ENCODE measurements at regions not wholly inside any gene's neighbourhood (a gene's known extent, or its start where the extent isn't known, plus 50 kb on each side); places are given as distances from the start of the nearest gene placed in this dataset.

DNA sequence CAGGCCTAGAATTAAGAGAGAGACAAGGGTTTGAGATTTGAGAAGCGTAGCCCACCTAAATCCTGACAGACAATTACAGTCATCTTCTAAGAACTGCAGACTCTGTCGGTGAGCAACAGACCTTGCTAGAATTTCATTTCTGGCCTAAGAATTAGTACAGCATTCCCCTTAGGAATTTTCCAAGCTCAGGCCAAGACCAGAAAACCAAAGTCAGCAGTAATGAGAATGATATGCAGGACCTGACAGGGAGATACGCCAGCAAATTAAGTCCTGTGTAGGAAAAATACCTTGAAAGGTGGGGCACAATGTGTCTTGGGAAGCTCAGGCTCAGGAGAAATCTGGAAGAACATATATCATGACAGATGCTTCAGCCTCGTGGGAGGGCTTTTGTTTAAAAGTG, 52.7 kb upstream of the HERPUD2 start:
- DNase-seq (ENCODE audit: low read depth): no peak
- H3K4me3 ChIP-seq (ENCODE audit: low read depth, low read length): no peak overlapping the region
- TF ChIP-seq, protein P1, sequence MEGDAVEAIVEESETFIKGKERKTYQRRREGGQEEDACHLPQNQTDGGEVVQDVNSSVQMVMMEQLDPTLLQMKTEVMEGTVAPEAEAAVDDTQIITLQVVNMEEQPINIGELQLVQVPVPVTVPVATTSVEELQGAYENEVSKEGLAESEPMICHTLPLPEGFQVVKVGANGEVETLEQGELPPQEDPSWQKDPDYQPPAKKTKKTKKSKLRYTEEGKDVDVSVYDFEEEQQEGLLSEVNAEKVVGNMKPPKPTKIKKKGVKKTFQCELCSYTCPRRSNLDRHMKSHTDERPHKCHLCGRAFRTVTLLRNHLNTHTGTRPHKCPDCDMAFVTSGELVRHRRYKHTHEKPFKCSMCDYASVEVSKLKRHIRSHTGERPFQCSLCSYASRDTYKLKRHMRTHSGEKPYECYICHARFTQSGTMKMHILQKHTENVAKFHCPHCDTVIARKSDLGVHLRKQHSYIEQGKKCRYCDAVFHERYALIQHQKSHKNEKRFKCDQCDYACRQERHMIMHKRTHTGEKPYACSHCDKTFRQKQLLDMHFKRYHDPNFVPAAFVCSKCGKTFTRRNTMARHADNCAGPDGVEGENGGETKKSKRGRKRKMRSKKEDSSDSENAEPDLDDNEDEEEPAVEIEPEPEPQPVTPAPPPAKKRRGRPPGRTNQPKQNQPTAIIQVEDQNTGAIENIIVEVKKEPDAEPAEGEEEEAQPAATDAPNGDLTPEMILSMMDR (IDR thresholded peaks at IDR 0.05; ENCODE audit: insufficient read depth, low read depth, low read length): no peak

DNA sequence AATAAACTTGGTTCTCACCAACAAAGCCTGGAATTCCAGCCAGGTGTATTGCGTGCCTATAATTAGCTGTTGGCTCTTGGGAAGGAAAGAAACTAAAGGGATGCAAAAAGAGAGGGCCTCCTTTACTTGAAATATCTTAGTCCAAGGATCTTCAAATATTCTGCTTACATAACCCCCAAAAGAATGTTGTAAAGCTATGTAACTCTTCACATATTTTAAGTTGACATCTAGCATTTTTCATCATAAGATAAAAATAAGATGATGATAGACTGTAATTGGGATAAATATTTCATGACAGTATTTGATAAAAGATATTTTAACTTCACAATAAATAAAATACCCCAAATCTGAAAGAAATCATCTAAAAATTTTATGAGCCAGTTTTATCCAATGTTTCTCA, 52.5 kb upstream of the SEPTIN7 start:
- DNase-seq (ENCODE audit: low read depth): no peak
- TF ChIP-seq, protein P1 (IDR thresholded peaks at IDR 0.05; ENCODE audit: insufficient read depth, low read depth, low read length): no peak
- no peak overlapping the region for H3K4me3 ChIP-seq (ENCODE audit: low read depth, low read length)

DNA sequence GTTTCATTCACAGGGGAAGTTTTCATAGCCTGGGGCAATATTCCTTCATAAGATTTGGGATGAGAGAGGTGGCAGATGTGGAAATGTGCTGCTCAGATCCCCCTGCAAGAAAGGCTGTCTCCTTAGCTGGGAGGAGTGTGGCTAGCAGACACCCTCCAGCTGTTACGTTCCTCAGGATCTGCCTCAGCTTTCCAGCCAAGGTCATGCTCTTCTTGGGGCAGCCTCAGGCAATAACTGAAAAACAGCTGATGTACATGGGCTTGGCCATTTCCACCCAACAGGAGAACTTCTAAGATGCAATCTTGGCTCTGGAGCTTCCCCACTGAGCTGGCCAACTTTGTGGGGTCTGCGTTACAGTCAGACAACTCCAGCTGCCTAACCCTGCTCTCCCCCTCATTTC, 51.3 kb upstream of the SEPTIN7 start:
- no peak overlapping the region for H3K4me3 ChIP-seq (ENCODE audit: low read depth, low read length)
- peak; percentile 93 for DNase-seq (ENCODE audit: low read depth)
- TF ChIP-seq, protein P1 (IDR thresholded peaks at IDR 0.05; ENCODE audit: insufficient read depth, low read depth, low read length): no peak
